Astrocyte of the cerebellum (primary cell): ENCODE measurements at regions not wholly inside any gene's neighbourhood (a gene's known extent, or its start where the extent isn't known, plus 50 kb on each side); places are given as distances from the start of the nearest gene placed in this dataset.
"Not testable (repeated sequence)": the region's sequence is repeated elsewhere in the genome, so short reads cannot be mapped to it uniquely, and the experiment has no call there.

Experiments
- DNase-seq: peaks from one replicate; pipeline ENCODE4 v3.0.0-alpha.2; 2011; ENCODE audit warnings: low read depth
- H3K4me3 ChIP-seq: 2 replicates; pipeline ENCODE4 v1.5.1; 2011; ENCODE audit warnings: mild to moderate bottlenecking, low read depth, low read length, moderate library complexity
- CTCF ChIP-seq: IDR thresholded peaks from 2 replicates; pipeline ENCODE4 v1.5.1; 2012; ENCODE audit warnings: low read length, low read depth, moderate library complexity, mild to moderate bottlenecking; ENCODE audit errors: missing control alignments
- in situ Hi-C: cut with HindIII; loops from 2 replicates; pipeline ENCODE4 v1.10.0; 2017; ENCODE audit warnings: low sequenced_read_pairs

GRCh38 chr1:81510701-81511100 is 290.0 kb upstream of the ADGRL2 start:
- TF ChIP-seq CTCF: no peak
- H3K4me3 ChIP-seq: no peak overlapping the region
- no peak for DNase-seq
- in situ Hi-C loops: no loop called here

- no peak overlapping the region for H3K4me3 ChIP-seq
Observed at GRCh38 chr1:81509594-81509993, 291.1 kb upstream of the ADGRL2 start.

GRCh38 chr1:81506699-81507098 is 294.0 kb upstream of the ADGRL2 start:
- H3K4me3 ChIP-seq: no peak overlapping the region
- in situ Hi-C loops: no loop called here
- TF ChIP-seq CTCF: no peak
- no peak for DNase-seq

More at GRCh38 chr1:81509594-81509993, 291.1 kb upstream of the ADGRL2 start:
- no peak for DNase-seq
- no peak for TF ChIP-seq CTCF
- in situ Hi-C loops: no loop called here

GRCh38 chr1:81505831-81506230 is 294.9 kb upstream of the ADGRL2 start:
- no peak for DNase-seq
- no peak overlapping the region for H3K4me3 ChIP-seq
- in situ Hi-C loops: no loop called here
- no peak for TF ChIP-seq CTCF

- DNase-seq, H3K4me3 ChIP-seq, in situ Hi-C loops: not testable (repeated sequence)
Observed at GRCh38 chr1:81504820-81505219, 295.9 kb upstream of the ADGRL2 start.

GRCh38 chr1:81502705-81503104 is 298.0 kb upstream of the ADGRL2 start:
- in situ Hi-C loops, DNase-seq, H3K4me3 ChIP-seq: not testable (repeated sequence)

GRCh38 chr1:81501485-81501884 is 299.2 kb upstream of the ADGRL2 start:
- DNase-seq, H3K4me3 ChIP-seq, in situ Hi-C loops: not testable (repeated sequence)

GRCh38 chr1:81499487-81499886 is 301.2 kb upstream of the ADGRL2 start:
- in situ Hi-C loops: no loop called here
- no peak for DNase-seq
- H3K4me3 ChIP-seq: no peak overlapping the region
- TF ChIP-seq CTCF: no peak
